ENCODE measurements at regions not wholly inside any gene's neighbourhood (a gene's known extent, or its start where the extent isn't known, plus 50 kb on each side); places are given as distances from the start of the nearest gene placed in this dataset.

GRCh38 chr21:20591284-20591683 lies 406.9 kb upstream of the NCAM2 start:
- no peaks in the 10 kb centered on the region for H3K27me3 ChIP-seq (ENCODE audit: insufficient read depth, insufficient read length)
- no peak for TF ChIP-seq ZNF274 (IDR thresholded peaks at IDR 0.05; ENCODE audit: low read depth, low read length)
- no peak for TF ChIP-seq SUZ12 (IDR thresholded peaks at IDR 0.05; ENCODE audit: extremely low read depth, insufficient read depth, insufficient read length)
- no peak for TF ChIP-seq YY1 (IDR thresholded peaks at IDR 0.05; ENCODE audit: insufficient read depth, insufficient read length)
- H3K36me3 ChIP-seq (ENCODE audit: insufficient read depth, insufficient read length, low read length), result no peaks in the 10 kb centered on the region
- H3K4me1 ChIP-seq (ENCODE audit: insufficient read depth, insufficient read length), result no peaks in the 10 kb centered on the region
- H3K4me3 ChIP-seq (ENCODE audit: insufficient read length, low read depth), result no peak overlapping the region
- no peak for DNase-seq (ENCODE audit: low read depth, low spot score)
- peaks cover 12% of the 10 kb centered on the region; the same call in 1 of the 2 replicates for H3K9me3 ChIP-seq (ENCODE audit: insufficient read depth, low read length)
- H3K9ac ChIP-seq (ENCODE audit: insufficient read length, low read depth), result no peak overlapping the region

GRCh38 chr21:20592463-20592862 lies 405.7 kb upstream of the NCAM2 start:
- Histone ChIP-seq H3K4me1 (ENCODE audit: insufficient read depth, insufficient read length) (no peaks in the 10 kb centered on the region), H3K4me3 (ENCODE audit: insufficient read length, low read depth) (no peak overlapping the region), H3K27me3 (ENCODE audit: insufficient read depth, insufficient read length) (no peaks in the 10 kb centered on the region), H3K36me3 (ENCODE audit: insufficient read depth, insufficient read length, low read length) (no peaks in the 10 kb centered on the region), H3K9me3 (ENCODE audit: insufficient read depth, low read length) (peaks cover 12% of the 10 kb centered on the region; the same call in 1 of the 2 replicates), H3K9ac (ENCODE audit: insufficient read length, low read depth) (no peak overlapping the region)
- TF ChIP-seq SUZ12 (IDR thresholded peaks at IDR 0.05; ENCODE audit: extremely low read depth, insufficient read depth, insufficient read length), result no peak
- no peak for TF ChIP-seq YY1 (IDR thresholded peaks at IDR 0.05; ENCODE audit: insufficient read depth, insufficient read length)
- TF ChIP-seq ZNF274 (IDR thresholded peaks at IDR 0.05; ENCODE audit: low read depth, low read length), result no peak
- DNase-seq (ENCODE audit: low read depth, low spot score), result no peak

- Histone ChIP-seq H3K36me3 (ENCODE audit: insufficient read depth, insufficient read length, low read length) (no peaks in the 10 kb centered on the region), H3K4me1 (ENCODE audit: insufficient read depth, insufficient read length) (no peaks in the 10 kb centered on the region), H3K9me3 (ENCODE audit: insufficient read depth, low read length) (no peaks in the 10 kb centered on the region), H3K9ac (ENCODE audit: insufficient read length, low read depth) (no peak overlapping the region), H3K4me3 (ENCODE audit: insufficient read length, low read depth) (no peak overlapping the region), H3K27me3 (ENCODE audit: insufficient read depth, insufficient read length) (no peaks in the 10 kb centered on the region)
- TF ChIP-seq ZNF274 (IDR thresholded peaks at IDR 0.05; ENCODE audit: low read depth, low read length) (no peak), YY1 (IDR thresholded peaks at IDR 0.05; ENCODE audit: insufficient read depth, insufficient read length) (no peak), SUZ12 (IDR thresholded peaks at IDR 0.05; ENCODE audit: extremely low read depth, insufficient read depth, insufficient read length) (no peak)
- no peak for DNase-seq (ENCODE audit: low read depth, low spot score)
Observed at GRCh38 chr21:20603236-20603635, 395.0 kb upstream of the NCAM2 start.

GRCh38 chr21:20611008-20611407 lies 387.2 kb upstream of the NCAM2 start:
- no peak for DNase-seq (ENCODE audit: low read depth, low spot score)
- Histone ChIP-seq H3K4me3 (ENCODE audit: insufficient read length, low read depth) (no peak overlapping the region), H3K9ac (ENCODE audit: insufficient read length, low read depth) (no peak overlapping the region), H3K36me3 (ENCODE audit: insufficient read depth, insufficient read length, low read length) (no peaks in the 10 kb centered on the region), H3K9me3 (ENCODE audit: insufficient read depth, low read length) (no peaks in the 10 kb centered on the region; the same call in 1 of the 2 replicates), H3K4me1 (ENCODE audit: insufficient read depth, insufficient read length) (no peaks in the 10 kb centered on the region), H3K27me3 (ENCODE audit: insufficient read depth, insufficient read length) (no peaks in the 10 kb centered on the region)
- TF ChIP-seq SUZ12 (IDR thresholded peaks at IDR 0.05; ENCODE audit: extremely low read depth, insufficient read depth, insufficient read length) (no peak), YY1 (IDR thresholded peaks at IDR 0.05; ENCODE audit: insufficient read depth, insufficient read length) (no peak), ZNF274 (IDR thresholded peaks at IDR 0.05; ENCODE audit: low read depth, low read length) (no peak)

GRCh38 chr21:20613654-20614053 lies 384.6 kb upstream of the NCAM2 start:
- Histone ChIP-seq H3K4me3 (ENCODE audit: insufficient read length, low read depth) (no peak overlapping the region), H3K9me3 (ENCODE audit: insufficient read depth, low read length) (no peaks in the 10 kb centered on the region; the same call in 1 of the 2 replicates), H3K36me3 (ENCODE audit: insufficient read depth, insufficient read length, low read length) (no peaks in the 10 kb centered on the region), H3K9ac (ENCODE audit: insufficient read length, low read depth) (no peak overlapping the region), H3K4me1 (ENCODE audit: insufficient read depth, insufficient read length) (no peaks in the 10 kb centered on the region), H3K27me3 (ENCODE audit: insufficient read depth, insufficient read length) (no peaks in the 10 kb centered on the region)
- TF ChIP-seq SUZ12 (IDR thresholded peaks at IDR 0.05; ENCODE audit: extremely low read depth, insufficient read depth, insufficient read length) (no peak), YY1 (IDR thresholded peaks at IDR 0.05; ENCODE audit: insufficient read depth, insufficient read length) (no peak), ZNF274 (IDR thresholded peaks at IDR 0.05; ENCODE audit: low read depth, low read length) (no peak)
- no peak for DNase-seq (ENCODE audit: low read depth, low spot score)

GRCh38 chr21:20617130-20617529 lies 381.1 kb upstream of the NCAM2 start:
- Histone ChIP-seq H3K36me3 (ENCODE audit: insufficient read depth, insufficient read length, low read length) (no peaks in the 10 kb centered on the region), H3K27me3 (ENCODE audit: insufficient read depth, insufficient read length) (no peaks in the 10 kb centered on the region), H3K4me1 (ENCODE audit: insufficient read depth, insufficient read length) (no peaks in the 10 kb centered on the region), H3K4me3 (ENCODE audit: insufficient read length, low read depth) (no peak overlapping the region), H3K9ac (ENCODE audit: insufficient read length, low read depth) (no peak overlapping the region), H3K9me3 (ENCODE audit: insufficient read depth, low read length) (no peaks in the 10 kb centered on the region; the same call in 1 of the 2 replicates)
- TF ChIP-seq YY1 (IDR thresholded peaks at IDR 0.05; ENCODE audit: insufficient read depth, insufficient read length) (no peak), ZNF274 (IDR thresholded peaks at IDR 0.05; ENCODE audit: low read depth, low read length) (no peak), SUZ12 (IDR thresholded peaks at IDR 0.05; ENCODE audit: extremely low read depth, insufficient read depth, insufficient read length) (no peak)
- DNase-seq (ENCODE audit: low read depth, low spot score), result no peak

GRCh38 chr21:20618878-20619277 lies 379.3 kb upstream of the NCAM2 start:
- no peak for DNase-seq (ENCODE audit: low read depth, low spot score)
- no peaks in the 10 kb centered on the region for H3K36me3 ChIP-seq (ENCODE audit: insufficient read depth, insufficient read length, low read length)
- no peak overlapping the region for H3K4me3 ChIP-seq (ENCODE audit: insufficient read length, low read depth)
- peaks cover 16% of the 10 kb centered on the region; the same call in 1 of the 2 replicates for H3K9me3 ChIP-seq (ENCODE audit: insufficient read depth, low read length)
- H3K4me1 ChIP-seq (ENCODE audit: insufficient read depth, insufficient read length), result no peaks in the 10 kb centered on the region
- H3K27me3 ChIP-seq (ENCODE audit: insufficient read depth, insufficient read length), result no peaks in the 10 kb centered on the region
- no peak for TF ChIP-seq ZNF274 (IDR thresholded peaks at IDR 0.05; ENCODE audit: low read depth, low read length)
- no peak for TF ChIP-seq YY1 (IDR thresholded peaks at IDR 0.05; ENCODE audit: insufficient read depth, insufficient read length)
- no peak for TF ChIP-seq SUZ12 (IDR thresholded peaks at IDR 0.05; ENCODE audit: extremely low read depth, insufficient read depth, insufficient read length)
- no peak overlapping the region for H3K9ac ChIP-seq (ENCODE audit: insufficient read length, low read depth)

Measured in NT2/D1 (cell line).